ENCODE measurements at regions not wholly inside any gene's neighbourhood (a gene's known extent, or its start where the extent isn't known, plus 50 kb on each side); places are given as distances from the start of the nearest gene placed in this dataset.
"Not testable (repeated sequence)": the region's sequence is repeated elsewhere in the genome, so short reads cannot be mapped to it uniquely, and the experiment has no call there.

- DNase-seq = not testable (repeated sequence)
These were observed 201.0 kb downstream of the ADRA2C start for GRCh38 chr4:3967204-3967603.

DNA sequence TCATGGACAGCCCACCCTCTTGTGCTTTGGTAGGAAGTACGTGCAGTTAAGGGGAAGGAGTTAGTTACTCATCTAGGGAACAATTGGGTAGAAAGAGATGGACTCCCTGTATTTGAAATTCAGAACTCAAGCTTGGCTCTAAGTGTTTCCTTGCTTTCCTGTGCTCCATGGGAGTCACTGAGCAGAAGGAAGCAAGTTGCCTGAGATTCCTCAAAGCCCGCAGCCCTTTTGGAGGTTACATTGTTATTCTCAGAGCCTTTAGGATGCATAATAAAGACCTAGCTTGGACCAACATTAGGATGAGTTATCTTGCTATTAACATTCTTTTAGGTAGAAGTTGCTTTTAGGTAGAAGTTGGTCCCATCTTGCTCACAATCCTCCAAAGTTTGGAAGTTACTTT is 206.4 kb downstream of the ADRA2C start:
- DNase-seq = not testable (repeated sequence)

DNA sequence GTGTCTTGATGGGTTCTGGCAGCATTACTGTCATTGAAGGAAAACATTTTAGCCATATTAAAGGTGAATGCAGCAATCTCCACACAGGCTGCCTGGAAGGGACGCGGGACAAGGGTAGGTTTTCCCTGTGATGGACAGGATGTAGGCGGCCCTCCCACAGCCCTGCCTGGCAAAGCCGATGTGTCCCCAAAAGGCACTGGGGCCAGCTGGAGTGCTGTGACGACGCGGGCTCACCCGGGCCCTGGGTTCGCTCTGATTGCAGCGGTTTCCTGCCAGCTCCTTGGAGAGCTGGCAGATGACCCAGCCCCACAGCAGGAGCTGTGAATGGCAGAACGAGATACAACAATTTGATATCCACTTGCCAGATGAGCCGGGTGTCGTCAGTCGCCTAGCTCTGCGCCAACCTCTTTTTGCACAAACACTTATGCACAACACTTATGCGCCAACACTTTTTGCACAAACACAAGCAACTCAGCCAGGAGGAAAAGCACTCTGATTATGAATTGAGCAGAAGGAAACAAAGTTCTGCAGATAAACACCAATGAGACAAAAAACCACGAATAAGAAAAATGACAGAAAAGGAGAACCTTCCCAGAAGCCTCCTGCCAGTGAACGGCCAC is 207.5 kb downstream of the ADRA2C start:
- DNase-seq = not testable (repeated sequence)

GRCh38 chr4:3983518-3984125 is 217.4 kb downstream of the ADRA2C start:
- DNase-seq = not testable (repeated sequence)

DNA sequence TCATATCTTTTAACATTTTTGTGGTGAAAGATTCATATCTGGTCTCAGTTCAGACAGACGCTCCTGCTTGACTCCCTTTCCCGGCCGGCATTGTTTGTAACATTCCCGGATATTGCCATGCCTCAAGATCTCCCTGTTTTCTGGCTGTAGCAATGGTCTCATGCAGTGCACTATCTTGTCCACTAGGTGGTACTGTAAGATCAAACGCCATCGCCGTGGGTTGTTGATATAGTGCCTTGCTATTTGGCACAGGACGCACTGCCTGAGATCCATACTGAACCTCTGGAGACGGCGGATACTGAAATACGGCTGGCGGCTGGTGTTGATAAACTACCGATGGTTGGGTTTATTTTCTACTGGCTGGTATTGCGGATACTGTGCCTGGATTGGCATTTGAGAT is 218.6 kb downstream of the ADRA2C start:
- not testable (repeated sequence) for DNase-seq

DNA sequence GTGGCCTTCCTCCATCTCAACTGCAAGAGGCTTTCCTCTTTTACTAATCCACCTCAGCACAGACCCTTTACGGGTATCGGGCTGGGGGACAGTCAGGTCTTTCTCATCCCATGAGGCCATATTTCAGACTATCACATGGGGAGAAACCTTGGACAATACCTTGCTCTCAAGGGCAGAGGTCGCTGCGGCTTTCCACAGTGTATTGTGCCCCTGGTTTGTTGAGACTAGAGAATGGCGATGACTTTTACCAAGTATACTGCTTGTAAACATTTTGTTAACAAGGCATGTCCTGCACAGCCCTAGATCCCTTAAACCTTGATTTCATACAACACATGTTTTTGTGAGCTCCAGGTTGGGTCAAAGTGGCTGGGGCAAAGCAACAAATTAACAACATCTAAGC is 220.2 kb downstream of the ADRA2C start:
- DNase-seq = not testable (repeated sequence)

GRCh38 chr4:3997386-3997785 is 229.3 kb downstream of the OTOP1 start:
- DNase-seq = not testable (repeated sequence)

DNA sequence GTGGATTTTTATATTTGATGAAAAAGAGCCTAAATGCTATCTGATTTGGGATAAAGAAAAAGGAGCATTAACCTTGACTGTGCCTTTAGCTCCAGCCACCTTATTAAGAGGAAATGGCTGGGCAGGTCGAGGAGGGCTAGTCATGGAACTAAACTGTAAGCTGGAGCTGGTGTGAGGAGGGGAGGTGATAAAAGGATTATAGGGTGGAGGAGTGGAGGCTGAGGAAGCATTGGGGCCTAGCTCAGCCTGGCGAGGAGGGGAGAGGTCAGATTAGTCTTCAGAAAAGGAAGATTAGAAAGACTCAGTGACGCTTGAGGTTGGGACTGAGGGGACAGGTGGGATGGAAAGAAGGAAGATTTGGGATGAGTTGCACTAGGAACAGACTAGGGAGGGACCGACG is 222.7 kb downstream of the OTOP1 start:
- DNase-seq = not testable (repeated sequence)

DNA sequence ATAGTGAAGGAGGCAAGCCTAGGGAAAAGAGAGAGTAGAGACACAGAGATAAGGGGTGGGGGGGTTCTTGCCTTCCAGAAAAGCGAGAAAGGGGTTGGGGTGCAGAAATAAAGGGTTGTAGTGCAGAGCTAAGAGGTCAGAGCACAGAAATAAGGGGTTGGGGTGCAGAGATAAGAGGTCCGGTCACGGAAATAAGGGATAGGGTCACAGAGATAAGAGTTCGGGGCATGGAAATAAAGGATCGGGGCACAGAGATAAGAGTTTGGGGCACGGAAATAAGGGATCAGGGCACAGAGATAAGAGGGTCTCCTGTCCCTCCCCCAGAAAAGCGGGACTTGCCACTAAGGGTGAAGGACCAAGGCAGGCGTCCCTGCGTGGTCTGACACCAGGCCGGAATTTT is 222.0 kb downstream of the OTOP1 start:
- not testable (repeated sequence) for DNase-seq

DNA sequence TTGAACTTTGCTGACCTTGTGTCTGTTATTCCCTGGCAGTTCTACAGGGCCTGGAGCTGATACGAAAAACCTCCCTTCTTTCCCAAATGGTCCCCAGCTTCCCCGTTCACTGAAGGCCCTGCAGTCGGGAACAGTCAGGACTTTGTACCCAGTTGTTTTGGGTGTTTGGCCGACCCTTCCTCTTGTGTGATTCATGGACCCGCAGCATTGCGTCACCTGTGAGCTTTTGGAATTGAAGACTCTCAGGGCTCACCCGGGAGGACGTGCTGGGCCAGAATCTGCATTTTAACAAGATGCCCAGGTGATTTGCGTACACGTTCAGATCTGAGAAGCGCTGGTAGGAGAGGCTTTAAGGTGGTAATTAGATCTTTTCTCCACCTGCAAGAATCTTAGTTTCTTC is 220.4 kb downstream of the OTOP1 start:
- not testable (repeated sequence) for DNase-seq

- DNase-seq = not testable (repeated sequence)
These were observed 207.7 kb downstream of the OTOP1 start for GRCh38 chr4:4019071-4019470.

- DNase-seq = not testable (repeated sequence)
These were observed 205.6 kb downstream of the OTOP1 start for GRCh38 chr4:4021161-4021560.

GRCh38 chr4:4026708-4027107 is 200.0 kb downstream of the OTOP1 start:
- DNase-seq = not testable (repeated sequence)

- not testable (repeated sequence) for DNase-seq
These were observed 198.0 kb downstream of the OTOP1 start for GRCh38 chr4:4028752-4029151.

GRCh38 chr4:4030509-4030908 is 196.2 kb downstream of the OTOP1 start:
- not testable (repeated sequence) for DNase-seq

DNA sequence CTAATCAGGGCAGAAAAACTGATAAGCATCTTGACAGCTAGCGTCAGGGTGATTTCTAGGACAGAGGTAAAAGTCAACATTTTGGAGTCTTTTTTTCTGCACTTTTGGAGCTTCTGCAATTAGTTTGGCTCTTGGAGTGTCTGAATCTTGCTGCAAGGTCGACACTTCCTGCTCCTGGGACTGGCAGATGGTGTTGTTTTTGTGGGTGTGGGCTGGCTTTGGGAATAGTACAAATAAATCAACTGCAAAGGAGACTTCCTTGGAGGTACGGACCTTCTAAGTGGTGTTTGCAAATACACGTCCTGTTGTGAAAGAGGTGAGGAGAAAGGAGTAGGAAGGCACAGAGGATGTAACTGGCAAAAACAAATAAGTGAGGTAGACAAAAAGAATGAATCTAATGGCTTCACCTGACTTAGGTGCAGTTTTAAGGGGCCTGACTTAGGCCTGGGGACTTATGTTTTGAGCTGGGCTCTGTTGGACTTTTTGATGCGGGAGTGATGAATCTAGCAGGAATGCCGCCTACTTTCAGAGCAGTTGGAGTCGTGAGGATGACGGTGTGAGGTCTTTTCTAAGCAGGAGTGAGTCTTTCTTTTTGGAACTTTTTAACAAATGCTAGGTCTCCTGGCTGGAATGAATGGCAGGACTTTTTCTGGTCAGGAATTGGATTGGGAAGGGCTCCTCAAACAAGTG is 195.1 kb downstream of the OTOP1 start:
- DNase-seq = not testable (repeated sequence)

- DNase-seq = not testable (repeated sequence)
These were observed 194.4 kb downstream of the OTOP1 start for GRCh38 chr4:4032364-4032763.

- DNase-seq = not testable (repeated sequence)
These were observed 193.7 kb downstream of the OTOP1 start for GRCh38 chr4:4032801-4033605.

DNA sequence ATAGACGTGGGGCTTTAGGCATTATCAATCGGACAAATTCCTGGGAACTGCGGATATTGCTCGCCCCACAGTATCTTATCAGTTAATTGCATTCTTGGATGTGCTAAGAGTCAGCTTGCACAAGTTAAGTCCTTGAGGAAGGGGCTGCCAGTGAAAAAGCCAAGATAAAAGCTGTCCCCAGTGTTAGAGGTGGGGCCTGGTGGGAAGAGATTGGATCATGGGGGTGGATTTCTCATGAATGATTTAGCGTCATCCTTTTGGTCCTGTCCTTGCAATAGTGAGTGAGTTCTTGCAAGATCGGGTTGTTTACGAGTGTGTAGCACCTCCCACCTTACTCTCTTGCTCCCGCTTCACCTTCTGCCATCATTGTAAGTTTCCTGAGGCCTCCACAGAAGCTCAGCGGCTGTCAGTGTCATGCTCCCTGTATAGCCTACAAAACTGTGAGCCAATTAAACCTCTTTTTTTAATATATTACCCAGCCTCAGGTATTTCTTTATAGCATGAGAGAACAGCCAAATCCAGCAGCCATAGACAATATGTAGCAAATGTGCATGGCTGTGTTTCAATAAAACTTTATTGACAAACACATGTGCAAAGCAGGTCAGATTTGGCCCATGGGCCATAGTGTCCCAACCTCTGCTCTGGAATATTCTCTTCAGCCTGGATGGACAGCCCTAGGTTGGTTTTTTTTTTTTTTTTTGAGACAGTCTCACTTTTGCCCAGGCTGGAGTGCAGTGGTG is 189.2 kb downstream of the OTOP1 start:
- not testable (repeated sequence) for DNase-seq

DNA sequence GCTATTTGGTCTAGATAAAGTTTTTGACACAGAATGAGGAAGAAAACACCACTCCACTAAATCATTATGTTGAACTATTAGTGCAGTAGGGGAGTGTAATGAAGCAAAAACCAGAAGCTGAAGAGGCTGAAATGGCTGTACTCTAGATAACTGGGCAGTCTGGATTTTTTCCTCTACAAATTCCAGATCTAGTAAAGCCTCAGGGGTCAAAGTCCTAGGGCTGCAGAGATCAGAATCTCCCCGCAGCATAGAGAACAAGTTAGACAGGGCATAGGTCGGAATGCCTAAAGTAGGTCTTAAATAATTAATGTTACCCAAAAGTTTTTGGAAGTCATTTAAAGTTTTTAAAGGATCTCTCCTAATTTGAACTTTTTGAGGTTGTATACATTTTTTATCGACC is 180.9 kb downstream of the OTOP1 start:
- DNase-seq = not testable (repeated sequence)

DNA sequence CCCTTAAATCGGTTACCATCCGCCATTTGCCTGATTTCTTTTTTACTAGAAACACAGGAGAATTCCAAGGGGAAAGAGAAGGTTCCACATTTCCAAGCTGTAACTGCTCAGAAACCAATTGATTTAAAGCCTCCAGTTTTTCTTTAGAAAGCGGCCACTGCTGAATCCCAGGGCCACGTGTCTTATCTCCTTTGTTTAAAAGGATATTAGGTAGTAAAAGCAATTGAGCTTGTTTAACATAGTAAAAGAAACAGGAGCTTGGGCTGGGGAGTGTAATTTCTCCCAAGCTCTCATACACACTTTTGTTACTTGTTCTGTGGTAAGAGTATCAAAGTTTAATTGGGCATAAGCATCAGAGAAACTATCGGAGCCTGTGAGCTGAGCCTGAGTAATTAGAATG is 180.0 kb downstream of the OTOP1 start:
- DNase-seq = not testable (repeated sequence)

GRCh38 chr4:4047202-4047601 is 179.5 kb downstream of the OTOP1 start:
- DNase-seq = not testable (repeated sequence)
